Stimulated activated CD4-positive, alpha-beta T cell treated with anti-CD3 and anti-CD28 coated beads, Interleukin-1b, Interleukin-23, amount 100 ng/mL, for 48 hours (primary cell): ENCODE measurements at regions not wholly inside any gene's neighbourhood (a gene's known extent, or its start where the extent isn't known, plus 50 kb on each side); places are given as distances from the start of the nearest gene placed in this dataset.
"Not testable (repeated sequence)": the region's sequence is repeated elsewhere in the genome, so short reads cannot be mapped to it uniquely, and the experiment has no call there.

Experiments used
- DNase-seq: peaks from one replicate; pipeline ENCODE4 v3.0.0-alpha.2; 2020

- no peak for DNase-seq
Measured at GRCh38 chr5:57429513-57430120, 53.0 kb downstream of the ACTBL2 start.

- DNase-seq, result not testable (repeated sequence)
Measured at GRCh38 chr5:57429021-57429420, 53.6 kb downstream of the ACTBL2 start.

- no peak for DNase-seq
Measured at GRCh38 chr5:57422993-57423392, 59.6 kb downstream of the ACTBL2 start.

GRCh38 chr5:57422341-57422740 is 60.3 kb downstream of the ACTBL2 start:
- DNase-seq, result no peak

- no peak for DNase-seq
Measured at GRCh38 chr5:57420801-57421200, 61.8 kb downstream of the ACTBL2 start.

- DNase-seq, result no peak
Measured at GRCh38 chr5:57417971-57418370, 64.6 kb downstream of the ACTBL2 start.

GRCh38 chr5:57417320-57417719 is 65.3 kb downstream of the ACTBL2 start:
- DNase-seq, result no peak

GRCh38 chr5:57416278-57416994 is 66.2 kb downstream of the ACTBL2 start:
- no peak for DNase-seq

GRCh38 chr5:57414857-57415256 is 67.8 kb downstream of the ACTBL2 start:
- DNase-seq, result no peak

- DNase-seq, result no peak
Measured at GRCh38 chr5:57414191-57414590, 68.4 kb downstream of the ACTBL2 start.

GRCh38 chr5:57413145-57413544 is 69.5 kb downstream of the ACTBL2 start:
- no peak for DNase-seq

- DNase-seq, result no peak
Measured at GRCh38 chr5:57412680-57413079, 69.9 kb downstream of the ACTBL2 start.

- no peak for DNase-seq
Measured at GRCh38 chr5:57411982-57412381, 70.6 kb downstream of the ACTBL2 start.

GRCh38 chr5:57410374-57411320 is 72.0 kb downstream of the ACTBL2 start:
- DNase-seq, result no peak

GRCh38 chr5:57408714-57409113 is 73.9 kb downstream of the ACTBL2 start:
- no peak for DNase-seq

GRCh38 chr5:57408285-57408684 is 74.3 kb downstream of the ACTBL2 start:
- DNase-seq, result no peak

GRCh38 chr5:57407391-57407790 is 75.2 kb downstream of the ACTBL2 start:
- DNase-seq, result no peak

- DNase-seq, result no peak
Measured at GRCh38 chr5:57406641-57407040, 76.0 kb downstream of the ACTBL2 start.

GRCh38 chr5:57405984-57406383 is 76.6 kb downstream of the ACTBL2 start:
- DNase-seq, result no peak

- no peak for DNase-seq
Measured at GRCh38 chr5:57402761-57403160, 79.8 kb downstream of the ACTBL2 start.

- no peak for DNase-seq
Measured at GRCh38 chr5:57402348-57402747, 80.3 kb downstream of the ACTBL2 start.

- DNase-seq, result no peak
Measured at GRCh38 chr5:57398413-57399093, 84.1 kb downstream of the ACTBL2 start.

- DNase-seq, result no peak
Measured at GRCh38 chr5:57396701-57397100, 85.9 kb downstream of the ACTBL2 start.
